Keratinocyte (primary cell): ENCODE measurements at regions not wholly inside any gene's neighbourhood (a gene's known extent, or its start where the extent isn't known, plus 50 kb on each side); places are given as distances from the start of the nearest gene placed in this dataset.

ENCODE experiments used
- DNase-seq: peaks from one replicate; pipeline ENCODE4 v3.0.0-alpha.2; 2011; ENCODE audit warnings: low read depth, missing footprints, low spot score
- FAIRE-seq: peaks from 2 replicates; lab custom pipeline; 2011; peaks lifted over from hg19 to GRCh38; lab: Jason Lieb, UNC
- H2AFZ ChIP-seq: 2 replicates; pipeline ENCODE4 v1.6.0; 2012; ENCODE audit warnings: low read length, control low read depth, inconsistent platforms; ENCODE audit not compliant: control insufficient read depth
- H3K27ac ChIP-seq: 2 replicates; pipeline ENCODE4 v1.5.1; 2011; ENCODE audit warnings: low read length; ENCODE audit not compliant: control insufficient read depth, insufficient read depth
- H3K27me3 ChIP-seq: 3 replicates; pipeline ENCODE4 v1.6.0; 2011; ENCODE audit warnings: low read length; ENCODE audit not compliant: control insufficient read depth, insufficient read depth; ENCODE audit errors: extremely low read depth
- H3K36me3 ChIP-seq, 2 experiments: 2 replicates in 1 of 2; 3 replicates in 1 of 2; pipeline ENCODE4 v1.5.1; 2011; ENCODE audit warnings: low read length in 2 of 2, mild to moderate bottlenecking in 1 of 2; ENCODE audit not compliant: control insufficient read depth in 2 of 2, insufficient read depth in 2 of 2; ENCODE audit errors: extremely low read depth in 1 of 2
- H3K4me1 ChIP-seq: 3 replicates; pipeline ENCODE4 v1.5.1; 2011; ENCODE audit warnings: low read length; ENCODE audit not compliant: control insufficient read depth, insufficient read depth; ENCODE audit errors: extremely low read depth
- H3K4me2 ChIP-seq: 3 replicates; pipeline ENCODE4 v1.6.0; 2011; ENCODE audit warnings: low read depth, low read length; ENCODE audit not compliant: control insufficient read depth, insufficient read depth; ENCODE audit errors: extremely low read depth
- H3K4me3 ChIP-seq, 3 experiments: fragments of 200-600 bp in 1 of 3; sonication (generic) in 1 of 3; 2 replicates in 2 of 3; 3 replicates in 1 of 3; pipeline ENCODE4 v1.5.1; 2011 to 2016; ENCODE audit warnings: low read length in 3 of 3, mild to moderate bottlenecking in 3 of 3, control low read depth in 2 of 3, inconsistent platforms in 1 of 3, low read depth in 1 of 3, mixed read lengths in 1 of 3, mixed run types in 1 of 3, moderate library complexity in 1 of 3; ENCODE audit not compliant: control insufficient read depth in 2 of 3, insufficient read depth in 2 of 3; ENCODE audit errors: extremely low read depth in 1 of 3
- H3K79me2 ChIP-seq: 2 replicates; pipeline ENCODE4 v1.6.0; 2012; ENCODE audit warnings: low read length; ENCODE audit not compliant: control insufficient read depth, insufficient read depth
- H3K9ac ChIP-seq: 3 replicates; pipeline ENCODE4 v1.6.0; 2011; ENCODE audit warnings: low read length; ENCODE audit not compliant: control insufficient read depth, insufficient read depth; ENCODE audit errors: extremely low read depth
- H3K9me1 ChIP-seq: 3 replicates; pipeline ENCODE4 v1.6.0; 2011; ENCODE audit warnings: low read length; ENCODE audit not compliant: control insufficient read depth, insufficient read depth; ENCODE audit errors: extremely low read depth
- H3K9me3 ChIP-seq: 2 replicates; pipeline ENCODE4 v1.5.1; 2012; ENCODE audit warnings: low read depth, low read length; ENCODE audit not compliant: control insufficient read depth
- H4K20me1 ChIP-seq: 3 replicates; pipeline ENCODE4 v1.6.0; 2011; ENCODE audit warnings: low read length; ENCODE audit not compliant: control insufficient read depth, insufficient read depth; ENCODE audit errors: extremely low read depth
- CTCF ChIP-seq, 3 experiments: IDR thresholded peaks in 1 of 3; conservative IDR thresholded peaks in 1 of 3; optimal IDR thresholded peaks in 1 of 3; 2 replicates in 2 of 3; 3 replicates in 1 of 3; pipeline versions ENCODE3 to v1.5.1; 2011; ENCODE audit warnings: low read length in 3 of 3, mild to moderate bottlenecking in 3 of 3, moderate library complexity in 2 of 3, control low read depth in 1 of 3, inconsistent platforms in 1 of 3; ENCODE audit not compliant: insufficient read depth in 2 of 3; ENCODE audit errors: extremely low read depth in 1 of 3
- EZH2 ChIP-seq: IDR thresholded peaks from one replicate; pipeline ENCODE4 v1.6.1; 2012; ENCODE audit warnings: inconsistent platforms, mild to moderate bottlenecking, low read length, moderate library complexity
- dilution Hi-C: fragments of 300-500 bp; cut with MboI; formaldehyde crosslinking; loops from one replicate; pipeline ENCODE4 v1.7.0; 2020; ENCODE audit warnings: low sequenced_read_pairs; ENCODE audit not compliant: extremely low pct_ligation_motif_present

DNA sequence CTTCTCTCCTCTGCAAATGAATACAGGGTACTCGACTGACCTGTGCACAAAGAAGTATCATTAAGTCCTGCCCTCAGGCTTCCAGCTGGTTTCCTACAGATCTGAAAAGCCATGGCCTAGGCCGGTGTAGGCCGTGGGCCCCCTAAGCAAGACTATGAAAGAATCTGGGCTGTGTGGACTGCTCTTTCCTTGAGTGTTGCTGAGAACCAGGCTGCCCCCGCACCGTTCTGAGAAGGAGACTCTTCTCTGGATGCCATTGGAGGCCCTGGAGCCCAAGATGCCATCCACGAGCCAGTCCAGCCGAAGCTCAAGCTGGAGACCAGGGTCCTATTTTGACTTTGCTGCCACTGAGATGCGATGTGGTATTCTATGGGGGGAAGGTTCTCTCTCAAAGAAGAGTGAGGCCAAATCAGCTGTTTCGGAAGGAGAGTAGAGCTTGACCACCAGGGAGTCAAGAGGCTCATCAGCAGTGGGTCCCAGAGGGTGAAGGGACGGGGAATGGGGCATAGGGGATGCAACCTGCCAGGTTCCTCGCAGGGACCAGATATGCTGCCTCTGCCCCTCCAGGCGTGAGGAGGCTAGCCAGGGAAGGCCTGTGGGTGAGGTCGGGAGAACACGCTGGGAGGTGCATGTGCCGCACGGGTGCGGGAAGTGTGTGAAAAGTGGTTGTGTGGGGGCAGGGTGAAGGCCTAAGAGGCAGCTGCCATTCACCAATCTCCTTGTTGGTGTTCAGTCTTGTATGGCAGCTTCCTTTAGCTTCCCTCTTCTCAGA is 96.4 kb upstream of the B3GAT1 start:
- dilution Hi-C loops: no loop called here
- Histone ChIP-seq H3K36me3 (no peaks in the 10 kb centered on the region), H2AFZ (no peak overlapping the region), H3K4me3 (no peak overlapping the region), H3K27ac (no peak overlapping the region), H3K79me2 (no peaks in the 10 kb centered on the region), H3K4me2 (no peak overlapping the region), H4K20me1 (no peaks in the 10 kb centered on the region), H3K27me3 (no peaks in the 10 kb centered on the region), H3K9me1 (no peaks in the 10 kb centered on the region), H3K9me3 (no peaks in the 10 kb centered on the region), H3K9ac (no peak overlapping the region), H3K4me1 (no peaks in the 10 kb centered on the region)
- TF ChIP-seq EZH2: no peak
- no peak for TF ChIP-seq CTCF (optimal IDR thresholded peaks at IDR 0.05 in 1 of 3, IDR thresholded peaks at IDR 0.05 in 1 of 3, conservative IDR thresholded peaks at IDR 0.05 in 1 of 3; ENCODE audit: extremely low read depth in 1 of 3, insufficient read depth in 2 of 3, low read length in 3 of 3)
- FAIRE-seq (no peak), DNase-seq (no peak)

- no peak for FAIRE-seq
Observed at GRCh38 chr11:134506046-134506445, 94.0 kb upstream of the B3GAT1 start.

More at GRCh38 chr11:134506046-134506445, 94.0 kb upstream of the B3GAT1 start:
- Histone ChIP-seq H3K4me2 (no peak overlapping the region), H3K79me2 (no peaks in the 10 kb centered on the region), H3K9ac (no peak overlapping the region), H3K36me3 (no peaks in the 10 kb centered on the region), H3K4me1 (no peaks in the 10 kb centered on the region), H2AFZ (no peak overlapping the region), H3K9me3 (no peaks in the 10 kb centered on the region), H4K20me1 (no peaks in the 10 kb centered on the region), H3K27ac (no peak overlapping the region), H3K4me3 (no peak overlapping the region), H3K27me3 (no peaks in the 10 kb centered on the region), H3K9me1 (no peaks in the 10 kb centered on the region)
- DNase-seq: no peak
- dilution Hi-C loops: no loop called here
- TF ChIP-seq EZH2 (no peak), CTCF (optimal IDR thresholded peaks at IDR 0.05 in 1 of 3, IDR thresholded peaks at IDR 0.05 in 1 of 3, conservative IDR thresholded peaks at IDR 0.05 in 1 of 3; ENCODE audit: extremely low read depth in 1 of 3, insufficient read depth in 2 of 3, low read length in 3 of 3) (no peak)
